OCI-LY1 (cell line): ENCODE measurements at regions not wholly inside any gene's neighbourhood (a gene's known extent, or its start where the extent isn't known, plus 50 kb on each side); places are given as distances from the start of the nearest gene placed in this dataset.

Experiments
- H2AFZ ChIP-seq: fragments of 200-600 bp; sonication (generic), shearing (Covaris generic); 2 replicates; pipeline ENCODE4 v1.6.0; 2014; ENCODE audit warnings: antibody characterized with exemption, mild to moderate bottlenecking, low read length
- H3F3A ChIP-seq: fragments of 200-600 bp; sonication (generic), shearing (Covaris generic); 2 replicates; pipeline ENCODE4 v1.6.0; 2014; ENCODE audit warnings: mild to moderate bottlenecking, antibody characterized with exemption, low read length, moderate library complexity; ENCODE audit not compliant: insufficient read depth
- H3K27ac ChIP-seq: fragments of 200-600 bp; sonication (generic); 2 replicates; pipeline ENCODE4 v1.5.1; 2014; ENCODE audit warnings: low read length, mixed run types, mild to moderate bottlenecking, low read depth; ENCODE audit not compliant: poor library complexity, severe bottlenecking
- H3K27me3 ChIP-seq: fragments of 200-600 bp; sonication (generic); 2 replicates; pipeline ENCODE4 v1.6.0; 2014; ENCODE audit warnings: antibody characterized with exemption, mild to moderate bottlenecking, low read length, moderate library complexity; ENCODE audit not compliant: insufficient read depth
- H3K36me3 ChIP-seq: fragments of 200-600 bp; sonication (generic); 2 replicates; pipeline ENCODE4 v1.6.1; 2014; ENCODE audit warnings: mild to moderate bottlenecking, antibody characterized with exemption, low read length, moderate library complexity, mixed read lengths; ENCODE audit not compliant: insufficient read depth
- H3K4me1 ChIP-seq: fragments of 200-600 bp; sonication (generic); 2 replicates; pipeline ENCODE4 v1.5.1; 2014; ENCODE audit warnings: mild to moderate bottlenecking, low read length, moderate library complexity; ENCODE audit not compliant: insufficient read depth, severe bottlenecking
- H3K4me2 ChIP-seq: fragments of 200-600 bp; sonication (generic), shearing (Covaris generic); 2 replicates; pipeline ENCODE4 v1.6.1; 2014; ENCODE audit warnings: low read length
- H3K4me3 ChIP-seq: fragments of 200-600 bp; sonication (generic); 2 replicates; pipeline ENCODE4 v1.5.1; 2014; ENCODE audit warnings: low read length, low read depth, mild to moderate bottlenecking, mixed read lengths; ENCODE audit not compliant: poor library complexity, severe bottlenecking
- H3K79me2 ChIP-seq: fragments of 200-600 bp; shearing (Covaris generic); 2 replicates; pipeline ENCODE4 v1.6.1; 2016; ENCODE audit warnings: mixed run types, low read length, mixed read lengths; ENCODE audit not compliant: insufficient read depth
- H3K9ac ChIP-seq: fragments of 200-600 bp; sonication (generic), shearing (Covaris generic); 2 replicates; pipeline ENCODE4 v1.6.1; 2014; ENCODE audit warnings: mild to moderate bottlenecking, low read length, mixed read lengths
- H3K9me2 ChIP-seq: fragments of 200-600 bp; sonication (generic), shearing (Covaris generic); 2 replicates; pipeline ENCODE4 v1.6.1; 2014; ENCODE audit warnings: low read depth, mild to moderate bottlenecking, low read length, mixed read lengths
- H3K9me3 ChIP-seq: fragments of 200-600 bp; shearing (Covaris generic); 2 replicates; pipeline ENCODE4 v1.6.1; 2014; ENCODE audit warnings: low read length, mixed read lengths
- H4K20me1 ChIP-seq: fragments of 200-600 bp; sonication (generic), shearing (Covaris generic); 2 replicates; pipeline ENCODE4 v1.6.0; 2016; ENCODE audit warnings: mild to moderate bottlenecking, low read length; ENCODE audit not compliant: insufficient read depth
- CTCF ChIP-seq: fragments of 200-600 bp; sonication (generic), shearing (Covaris generic); IDR thresholded peaks from 2 replicates; pipeline ENCODE4 v1.5.1; 2017; ENCODE audit warnings: mild to moderate bottlenecking, antibody characterized with exemption, low read length, moderate library complexity, mixed read lengths
- EZH2 ChIP-seq: fragments of 200-600 bp; sonication (generic), shearing (Covaris generic); IDR thresholded peaks from 2 replicates; pipeline ENCODE4 v1.8.0; 2017; ENCODE audit warnings: borderline replicate concordance, mixed run types, mild to moderate bottlenecking, antibody characterized with exemption, low read length, moderate library complexity, mixed read lengths

GRCh38 chr1:222243902-222244301, 304.0 kb downstream of the HHIPL2 start:
- Histone ChIP-seq H3K4me3 (no peak overlapping the region), H3K9me3 (no peaks in the 10 kb centered on the region), H2AFZ (no peak overlapping the region), H3K36me3 (no peaks in the 10 kb centered on the region), H3K79me2 (no peaks in the 10 kb centered on the region), H3F3A (no peaks in the 10 kb centered on the region), H3K4me2 (no peak overlapping the region), H4K20me1 (no peaks in the 10 kb centered on the region), H3K4me1 (no peaks in the 10 kb centered on the region), H3K27me3 (no peaks in the 10 kb centered on the region), H3K27ac (no peak overlapping the region), H3K9me2 (no peaks in the 10 kb centered on the region), H3K9ac (no peak overlapping the region)
- TF ChIP-seq EZH2 (no peak), CTCF (no peak)

GRCh38 chr1:222242492-222242891, 305.4 kb downstream of the HHIPL2 start:
- no peaks in the 10 kb centered on the region for H3K9me2 ChIP-seq
- H3K36me3 ChIP-seq, result no peaks in the 10 kb centered on the region
- H2AFZ ChIP-seq, result no peak overlapping the region
- no peaks in the 10 kb centered on the region for H3K27me3 ChIP-seq
- no peak overlapping the region for H3K4me3 ChIP-seq
- H3K4me2 ChIP-seq, result no peak overlapping the region
- H3K9me3 ChIP-seq, result no peaks in the 10 kb centered on the region
- no peak overlapping the region for H3K9ac ChIP-seq
- no peak overlapping the region for H3K27ac ChIP-seq
- TF ChIP-seq EZH2 (no peak), CTCF (no peak)
- no peaks in the 10 kb centered on the region for H3K4me1 ChIP-seq
- H4K20me1 ChIP-seq, result no peaks in the 10 kb centered on the region
- no peaks in the 10 kb centered on the region for H3K79me2 ChIP-seq
- no peaks in the 10 kb centered on the region for H3F3A ChIP-seq

GRCh38 chr1:222241410-222241809, 306.5 kb downstream of the HHIPL2 start:
- no peaks in the 10 kb centered on the region for H3K36me3 ChIP-seq
- H3K9me2 ChIP-seq, result no peaks in the 10 kb centered on the region
- H3K27ac ChIP-seq, result no peak overlapping the region
- TF ChIP-seq EZH2 (no peak), CTCF (no peak)
- H3K9me3 ChIP-seq, result no peaks in the 10 kb centered on the region
- no peaks in the 10 kb centered on the region for H3K27me3 ChIP-seq
- H3K4me3 ChIP-seq, result no peak overlapping the region
- H4K20me1 ChIP-seq, result no peaks in the 10 kb centered on the region
- H3F3A ChIP-seq, result no peaks in the 10 kb centered on the region
- H3K9ac ChIP-seq, result no peak overlapping the region
- no peaks in the 10 kb centered on the region for H3K79me2 ChIP-seq
- no peak overlapping the region for H3K4me2 ChIP-seq
- no peak overlapping the region for H2AFZ ChIP-seq
- no peaks in the 10 kb centered on the region for H3K4me1 ChIP-seq
